GM18861 (cell line): ENCODE measurements at regions not wholly inside any gene's neighbourhood (a gene's known extent, or its start where the extent isn't known, plus 50 kb on each side); places are given as distances from the start of the nearest gene placed in this dataset.
"Not testable (repeated sequence)": the region's sequence is repeated elsewhere in the genome, so short reads cannot be mapped to it uniquely, and the experiment has no call there.

ENCODE experiments used
- ATAC-seq: cut with Tn5 transposase; IDR thresholded peaks from one replicate; pipeline ENCODE4 v1.9.1; 2021; ENCODE audit not compliant: unreplicated experiment

GRCh38 chr3:168801794-168802193 lies 706.1 kb upstream of the GOLIM4 start:
- ATAC-seq = no peak

- peak; percentile 73 for ATAC-seq
These were observed 700.6 kb upstream of the GOLIM4 start for GRCh38 chr3:168796339-168796738.

- no peak for ATAC-seq
These were observed 698.7 kb upstream of the GOLIM4 start for GRCh38 chr3:168794427-168794826.

- no peak for ATAC-seq
These were observed 686.5 kb upstream of the GOLIM4 start for GRCh38 chr3:168782193-168782592.

GRCh38 chr3:168779970-168780645 lies 684.4 kb upstream of the GOLIM4 start:
- not testable (repeated sequence) for ATAC-seq

- no peak for ATAC-seq
These were observed 658.0 kb upstream of the GOLIM4 start for GRCh38 chr3:168753724-168754123.

- no peak for ATAC-seq
These were observed 656.6 kb upstream of the GOLIM4 start for GRCh38 chr3:168752339-168752738.

- ATAC-seq = no peak
These were observed 652.0 kb upstream of the GOLIM4 start for GRCh38 chr3:168747697-168748096.

GRCh38 chr3:168738527-168739325 lies 643.0 kb upstream of the GOLIM4 start:
- ATAC-seq = no peak

GRCh38 chr3:168736202-168736601 lies 640.5 kb upstream of the GOLIM4 start:
- no peak for ATAC-seq

- ATAC-seq = no peak
These were observed 634.3 kb upstream of the GOLIM4 start for GRCh38 chr3:168730073-168730472.

GRCh38 chr3:168722091-168722490 lies 626.4 kb upstream of the GOLIM4 start:
- no peak for ATAC-seq

- peak; percentile 100 for ATAC-seq
These were observed 619.0 kb upstream of the GOLIM4 start for GRCh38 chr3:168714609-168715240.

GRCh38 chr3:168709073-168709472 lies 613.3 kb upstream of the GOLIM4 start:
- ATAC-seq = no peak

- ATAC-seq = peak; percentile 86
These were observed 612.2 kb upstream of the GOLIM4 start for GRCh38 chr3:168707900-168708299.

- no peak for ATAC-seq
These were observed 609.7 kb upstream of the GOLIM4 start for GRCh38 chr3:168705412-168705811.

GRCh38 chr3:168696051-168696450 lies 600.3 kb upstream of the GOLIM4 start:
- no peak for ATAC-seq

- ATAC-seq = no peak
These were observed 598.1 kb upstream of the GOLIM4 start for GRCh38 chr3:168693870-168694269.

GRCh38 chr3:168688267-168688666 lies 592.5 kb upstream of the GOLIM4 start:
- no peak for ATAC-seq

GRCh38 chr3:168684519-168684918 lies 588.8 kb upstream of the GOLIM4 start:
- ATAC-seq = no peak

- no peak for ATAC-seq
These were observed 583.0 kb upstream of the GOLIM4 start for GRCh38 chr3:168678730-168679129.

GRCh38 chr3:168671091-168671490 lies 575.4 kb upstream of the GOLIM4 start:
- ATAC-seq = no peak
